HTR-8/SVneo (cell line): ENCODE measurements at regions not wholly inside any gene's neighbourhood (a gene's known extent, or its start where the extent isn't known, plus 50 kb on each side); places are given as distances from the start of the nearest gene placed in this dataset.

Source experiments
- DNase-seq: peaks from one replicate; pipeline ENCODE4 v3.0.0; 2011; ENCODE audit warnings: low spot score, mixed read lengths; ENCODE audit not compliant: insufficient read length
- FAIRE-seq: peaks from 2 replicates; lab custom pipeline; 2011; peaks lifted over from hg19 to GRCh38; lab: Jason Lieb, UNC

DNA sequence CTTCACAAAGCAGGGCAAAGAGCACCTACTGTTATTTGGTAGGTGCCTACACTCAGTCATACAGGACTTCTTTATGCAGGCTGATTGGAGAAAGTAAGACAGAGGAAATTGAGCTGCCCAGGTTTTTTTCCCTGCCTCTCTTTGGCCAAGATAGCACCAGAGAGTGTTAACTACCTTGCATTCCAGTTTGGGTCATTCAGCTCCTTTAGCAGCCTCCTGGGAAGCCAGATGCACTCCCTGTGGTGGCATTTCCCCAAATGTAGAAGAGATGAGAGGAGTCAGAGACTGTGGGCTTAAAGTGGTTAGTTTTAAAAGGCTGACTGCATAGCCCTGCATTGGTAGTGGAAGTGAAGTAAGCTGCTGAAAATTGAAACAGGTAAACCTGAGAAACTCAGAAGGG lies 358.4 kb downstream of the BCKDHB start:
- no peak for FAIRE-seq

DNA sequence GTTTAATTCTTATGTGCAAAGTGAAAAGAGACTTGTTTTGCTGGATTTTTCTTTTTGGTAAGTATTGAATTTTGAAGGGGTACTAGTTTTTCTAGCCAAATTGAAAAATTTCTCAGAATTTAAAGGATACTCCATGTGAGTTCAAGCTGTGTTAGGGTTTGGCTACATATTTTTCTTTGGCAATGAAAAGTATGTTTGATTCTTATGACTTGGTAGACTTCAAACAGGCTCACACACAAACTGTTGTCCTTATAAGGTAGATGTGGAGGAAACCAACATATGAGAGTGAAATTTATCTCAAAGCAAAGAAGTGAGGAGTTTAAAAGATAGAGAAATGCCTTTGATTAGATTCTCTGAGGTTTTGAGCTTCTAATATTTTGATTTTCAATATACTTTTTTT lies 356.7 kb downstream of the BCKDHB start:
- DNase-seq, result no peak
- FAIRE-seq, result no peak

More for the DNA sequence above, 358.4 kb downstream of the BCKDHB start:
- DNase-seq, result no peak

DNA sequence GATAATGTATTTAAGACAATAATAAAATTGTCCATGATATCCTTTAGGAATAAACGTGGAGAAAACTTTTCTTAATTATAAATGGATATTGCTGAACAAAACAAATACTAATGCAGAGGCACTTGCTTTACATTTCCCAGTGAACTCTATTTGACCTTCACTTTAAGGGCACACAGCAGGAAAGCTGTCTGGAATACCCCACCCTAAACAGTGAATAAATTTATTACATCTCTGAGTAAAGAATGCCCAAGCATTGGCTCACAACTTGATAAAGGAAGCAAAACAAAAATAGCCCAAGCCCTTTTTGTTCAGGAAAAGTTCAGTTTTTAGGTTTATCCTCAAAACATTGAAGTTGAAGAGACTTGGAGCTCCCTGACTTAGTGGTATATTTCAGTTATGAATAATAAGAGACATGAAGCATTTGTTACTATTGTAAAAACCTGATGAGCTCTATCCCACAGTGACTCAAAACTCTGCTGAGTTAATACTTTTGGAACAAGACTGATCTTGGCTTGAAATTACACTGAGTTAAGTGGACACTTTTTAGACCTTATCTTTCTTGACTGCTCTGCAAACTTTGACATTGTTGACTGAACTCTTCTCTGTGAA lies 353.9 kb downstream of the BCKDHB start:
- DNase-seq (no peak), FAIRE-seq (no peak)

DNA sequence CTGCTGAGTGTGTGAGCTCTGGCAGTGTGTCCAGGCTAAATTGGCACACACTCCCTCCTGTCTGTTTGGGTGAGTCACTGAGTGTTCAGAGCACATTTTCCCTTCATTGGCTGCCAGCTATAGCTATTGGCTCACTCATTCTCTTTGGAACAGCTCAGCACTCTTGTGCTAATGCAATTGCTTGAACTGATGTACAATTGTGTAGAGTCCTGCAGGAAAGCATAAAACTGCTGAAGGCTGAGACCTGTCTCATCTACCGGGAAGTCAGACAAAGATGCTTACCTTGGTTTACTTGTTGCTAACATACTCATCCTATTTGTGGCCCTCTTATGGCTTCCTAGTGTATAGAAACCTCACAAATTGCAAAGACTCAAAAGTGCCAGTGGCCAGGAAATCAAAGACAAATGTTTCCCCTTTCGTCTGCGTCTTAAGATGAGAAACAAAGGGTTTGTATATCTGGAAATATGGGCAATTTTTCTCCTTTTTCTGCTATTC lies 351.0 kb downstream of the BCKDHB start:
- FAIRE-seq (peak; percentile 90), DNase-seq (peak; percentile 31)

DNA sequence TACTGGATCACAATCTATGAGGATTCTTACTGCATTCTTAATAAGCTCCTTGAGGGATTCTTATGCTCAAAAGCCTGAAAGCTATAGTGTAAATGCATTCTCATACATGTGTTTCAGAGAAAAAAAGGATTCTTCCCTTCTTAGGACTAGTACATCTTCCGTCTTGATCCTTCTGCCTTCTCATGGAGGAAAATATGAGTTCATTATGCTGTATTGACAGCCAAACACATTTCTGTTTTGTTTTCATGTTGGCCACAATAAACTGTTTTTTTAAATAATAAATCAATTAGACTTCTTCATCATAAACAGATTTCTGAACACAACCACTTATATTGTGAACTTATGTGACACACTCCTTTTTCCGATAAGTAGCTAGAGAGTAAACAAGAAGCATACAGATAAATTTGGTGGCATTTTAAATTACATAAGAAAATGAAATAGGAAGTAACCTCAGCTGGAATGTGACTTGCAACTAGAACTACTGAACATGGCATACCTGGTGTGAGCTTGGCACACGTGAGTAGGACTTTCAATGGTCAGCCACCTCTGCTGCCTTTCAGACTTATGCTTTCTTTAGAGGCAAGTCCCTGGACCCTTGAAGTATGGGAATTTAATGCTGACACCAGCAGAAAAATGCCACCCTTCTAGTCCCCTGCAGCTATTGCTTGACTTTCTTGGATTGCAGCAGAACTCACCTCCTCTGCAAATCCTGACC lies 350.4 kb downstream of the BCKDHB start:
- no peak for DNase-seq
- FAIRE-seq, result no peak

DNA sequence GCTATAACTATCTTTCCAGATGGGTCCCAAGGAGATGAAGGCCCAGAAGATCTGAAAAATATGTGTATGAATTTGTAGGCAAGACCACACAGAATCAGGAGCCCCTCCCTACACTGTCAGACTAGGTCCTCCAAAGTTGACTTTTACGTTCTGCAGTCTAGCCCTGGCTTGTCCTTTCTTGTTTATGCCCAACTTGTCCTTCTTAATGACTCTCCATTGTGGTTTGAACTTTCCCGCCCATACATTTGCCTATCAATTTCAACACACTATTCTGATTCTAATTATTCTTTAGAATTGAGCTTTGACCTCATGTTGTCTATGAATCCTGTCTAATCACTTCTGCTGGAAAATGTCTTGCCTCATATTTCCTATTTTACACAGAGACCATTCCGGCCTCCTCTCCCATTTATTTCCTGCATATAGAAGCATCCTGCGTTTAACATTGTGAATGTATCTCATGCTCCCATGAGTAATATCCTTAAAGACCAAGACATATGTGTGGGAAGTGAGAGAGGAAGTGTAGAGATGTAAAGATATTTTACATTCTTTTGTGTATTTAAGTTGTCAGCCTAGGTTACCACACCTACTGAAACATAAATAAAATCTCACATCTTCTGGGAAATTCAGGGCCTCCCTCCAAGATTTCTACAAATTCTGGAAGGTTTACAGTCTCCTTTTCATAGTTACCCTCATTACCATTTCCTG lies 348.3 kb downstream of the BCKDHB start:
- no peak for DNase-seq
- FAIRE-seq, result no peak

DNA sequence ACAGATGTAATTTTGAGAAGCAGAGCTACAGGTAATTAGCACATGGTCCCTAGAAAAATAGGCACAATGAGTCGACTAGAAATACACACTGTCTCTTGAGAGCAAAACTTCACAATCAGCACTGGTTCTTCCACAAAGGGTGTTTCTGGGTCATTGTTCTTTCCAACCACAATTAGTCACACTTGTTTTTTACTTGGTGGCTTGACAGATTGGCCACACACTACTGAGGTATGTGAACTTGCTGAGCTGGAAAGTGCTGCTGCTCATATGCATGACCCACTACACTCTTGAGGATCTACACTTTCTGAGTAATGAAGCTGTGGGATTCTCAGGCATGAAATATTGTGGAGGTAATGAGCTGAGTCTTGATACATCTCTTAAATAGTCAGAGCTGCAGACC lies 347.7 kb downstream of the BCKDHB start:
- DNase-seq, result no peak
- FAIRE-seq, result no peak

DNA sequence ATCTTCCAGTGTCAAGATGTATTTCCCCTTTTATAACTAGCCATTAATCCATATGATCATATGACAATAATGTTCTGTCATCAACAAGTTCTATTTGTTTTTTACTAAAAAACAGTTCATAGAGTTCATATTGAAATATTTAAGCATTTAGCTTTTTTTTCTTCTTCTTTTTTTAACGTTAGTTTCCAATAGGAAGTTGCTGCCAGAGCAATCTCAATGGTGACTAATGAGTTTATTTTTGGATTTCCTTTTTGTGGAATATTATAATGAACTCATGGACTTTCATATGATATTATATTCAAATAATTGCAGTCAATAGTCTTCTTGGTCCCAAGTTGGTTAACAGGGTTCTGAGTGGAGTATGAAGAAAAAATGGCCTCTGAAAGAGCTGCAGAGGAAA lies 343.3 kb downstream of the BCKDHB start:
- DNase-seq (no peak), FAIRE-seq (no peak)

DNA sequence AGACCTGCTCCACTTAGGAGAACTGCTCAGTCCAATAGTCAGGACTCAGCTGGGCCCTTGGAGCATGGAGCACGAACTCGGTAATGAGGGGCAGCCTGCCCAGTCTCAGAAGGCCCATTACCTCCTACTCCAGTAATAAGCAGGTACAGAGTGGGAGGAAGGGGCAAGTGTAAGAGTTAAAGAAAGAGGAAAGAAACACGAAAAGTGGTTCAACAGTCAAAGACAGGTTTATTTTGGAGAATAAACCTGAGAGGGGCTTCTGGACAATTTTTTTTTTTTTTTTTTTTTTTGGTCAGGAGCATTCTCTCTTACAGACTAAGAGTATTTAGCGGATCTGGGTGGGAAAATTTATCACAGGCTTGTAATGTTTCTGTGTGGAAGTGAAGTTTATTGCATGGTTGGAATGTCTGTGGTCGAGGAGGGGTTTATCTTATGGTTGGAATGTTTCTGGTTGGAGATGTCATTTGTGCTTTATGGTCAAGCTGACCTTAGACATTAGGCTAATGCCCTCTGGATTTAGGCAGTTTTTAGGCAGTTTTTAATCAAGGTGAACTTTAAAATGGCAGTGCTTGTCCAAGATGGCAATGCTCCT lies 340.1 kb downstream of the BCKDHB start:
- DNase-seq (no peak), FAIRE-seq (no peak)

DNA sequence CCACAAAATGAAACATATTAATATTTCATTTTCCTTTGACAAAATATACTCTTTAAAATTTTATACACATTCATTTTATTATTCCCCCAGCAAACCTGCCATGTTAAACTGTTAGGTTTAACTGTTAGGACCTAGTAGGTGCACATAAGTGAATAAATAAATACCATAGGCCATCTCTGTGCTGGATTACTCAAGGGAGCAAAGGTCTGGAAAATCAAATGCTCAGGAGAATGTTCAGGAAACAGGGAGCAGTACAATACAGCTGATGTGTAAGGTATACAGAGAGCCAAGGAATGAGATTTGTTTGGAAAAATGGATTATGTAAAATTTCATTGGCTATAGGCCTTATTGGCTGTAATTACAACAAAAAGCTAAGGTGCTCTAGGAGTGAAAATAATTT lies 339.3 kb downstream of the BCKDHB start:
- no peak for FAIRE-seq
- no peak for DNase-seq

DNA sequence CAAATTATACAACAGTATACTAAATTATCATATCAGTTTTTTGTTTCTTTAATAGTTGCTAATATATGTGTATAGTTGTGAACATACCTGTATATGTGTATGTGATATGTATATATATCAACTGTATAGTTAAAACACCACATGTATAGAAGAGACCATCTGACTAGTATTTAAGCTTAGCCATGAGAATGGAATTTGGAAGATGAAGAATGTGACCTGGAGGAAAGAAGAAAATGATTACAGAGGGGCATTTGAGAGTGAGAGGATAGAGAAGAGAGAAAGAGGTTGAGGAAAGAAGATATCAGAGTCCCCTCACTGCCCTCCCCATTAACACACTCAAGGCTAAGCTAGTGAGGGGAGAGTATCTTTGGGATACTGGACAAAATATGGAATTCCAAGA lies 335.9 kb downstream of the BCKDHB start:
- DNase-seq (no peak), FAIRE-seq (no peak)

DNA sequence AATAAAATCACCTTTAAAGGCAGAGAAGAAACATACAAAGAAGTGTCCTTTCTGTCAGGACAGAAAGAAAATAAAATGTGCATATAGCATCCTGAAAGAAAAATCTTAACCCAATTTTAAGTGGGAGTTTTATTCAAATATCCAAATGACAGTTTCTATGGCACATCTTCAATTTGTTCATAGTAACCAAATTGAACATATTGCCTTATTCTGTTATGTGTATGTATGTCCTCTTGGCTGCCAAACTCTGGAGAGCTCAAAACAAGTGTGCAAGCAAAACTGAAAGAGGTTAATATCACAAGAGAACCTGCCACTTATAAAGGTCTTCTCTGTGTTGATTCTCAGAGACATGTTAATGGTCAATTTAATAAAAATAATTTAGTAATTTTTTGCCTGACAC lies 334.7 kb downstream of the BCKDHB start:
- DNase-seq (no peak), FAIRE-seq (no peak)

DNA sequence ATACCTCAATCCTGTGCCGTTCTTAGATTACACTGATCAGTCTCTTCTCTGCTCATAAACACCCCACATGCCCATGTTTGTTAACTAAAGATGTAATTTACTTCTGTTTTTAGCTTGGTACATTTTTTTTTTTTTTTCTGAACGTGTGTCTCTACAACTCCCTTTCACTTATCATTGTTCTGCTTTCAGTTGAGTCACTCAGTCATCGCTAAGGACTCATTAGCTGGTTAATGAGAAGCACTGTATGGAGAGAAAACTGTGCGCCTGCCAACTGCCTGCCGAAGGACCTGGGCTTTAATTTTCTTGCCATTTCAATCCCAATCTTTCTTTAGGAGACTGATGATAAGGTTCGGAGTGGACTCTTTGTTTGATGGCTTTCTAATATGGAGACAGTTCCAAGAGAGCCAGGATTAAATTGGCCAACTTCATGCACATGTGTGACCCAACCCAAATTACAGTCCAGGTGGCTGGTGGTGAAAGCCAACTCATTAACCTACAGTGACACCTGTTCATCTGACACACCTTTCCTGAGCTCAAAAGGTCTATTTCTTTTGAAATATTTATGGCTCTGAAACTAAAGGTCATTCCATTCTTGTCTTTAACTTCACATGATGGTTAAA lies 334.1 kb downstream of the BCKDHB start:
- no peak for DNase-seq
- FAIRE-seq, result no peak

DNA sequence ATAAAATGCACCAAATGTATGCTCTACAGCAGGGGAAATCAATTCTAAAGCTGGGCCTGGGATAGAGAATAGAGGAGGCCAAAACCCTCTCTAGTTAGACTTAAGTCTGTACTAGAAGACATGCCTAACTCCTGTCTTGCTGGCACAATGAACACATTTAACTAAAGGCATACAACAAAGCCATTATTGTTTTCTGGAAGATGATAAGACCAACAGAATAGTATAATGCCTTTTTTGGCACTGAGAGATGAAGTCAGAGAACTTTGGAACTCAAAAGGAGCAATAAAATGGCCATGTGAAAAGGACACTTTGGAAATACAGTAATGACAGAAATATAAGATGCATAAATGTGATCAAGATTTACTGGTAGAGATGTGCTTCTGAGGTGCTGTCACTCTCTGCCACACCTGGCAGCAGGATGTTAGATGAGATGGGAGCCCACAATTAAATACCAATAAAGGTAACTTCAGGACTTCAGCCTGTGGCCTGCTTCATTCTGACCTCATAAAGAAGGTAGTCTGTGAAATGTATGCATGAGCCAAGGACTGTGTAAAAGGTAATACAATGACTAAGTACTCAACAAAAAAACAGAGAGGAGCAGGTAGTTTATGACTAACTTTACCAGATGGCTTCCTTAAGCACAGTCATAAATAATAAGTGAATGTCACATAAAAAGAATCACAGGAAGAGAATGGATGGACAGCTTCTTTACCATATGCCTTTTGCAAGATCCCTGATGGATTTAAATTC lies 333.4 kb downstream of the BCKDHB start:
- DNase-seq (no peak), FAIRE-seq (no peak)

DNA sequence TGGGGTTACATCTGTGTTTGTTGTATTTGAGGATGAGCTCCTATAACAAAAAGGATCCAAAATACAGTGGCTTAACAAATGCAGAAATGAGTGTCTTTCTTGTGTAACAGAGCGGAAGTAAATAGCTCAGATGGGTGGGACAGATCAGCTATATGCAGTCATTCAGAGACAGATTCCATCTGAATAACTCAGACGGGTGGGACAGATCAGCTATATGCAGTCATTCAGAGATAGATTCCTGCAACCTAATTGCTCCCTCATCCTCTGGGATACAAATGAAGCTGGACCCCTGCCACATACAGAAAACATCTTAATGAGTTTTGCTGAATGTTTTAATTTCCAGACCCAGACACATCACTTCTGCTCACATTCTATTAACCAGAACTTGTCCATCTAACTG lies 332.3 kb downstream of the BCKDHB start:
- DNase-seq (peak; percentile 36), FAIRE-seq (peak; percentile 91)

DNA sequence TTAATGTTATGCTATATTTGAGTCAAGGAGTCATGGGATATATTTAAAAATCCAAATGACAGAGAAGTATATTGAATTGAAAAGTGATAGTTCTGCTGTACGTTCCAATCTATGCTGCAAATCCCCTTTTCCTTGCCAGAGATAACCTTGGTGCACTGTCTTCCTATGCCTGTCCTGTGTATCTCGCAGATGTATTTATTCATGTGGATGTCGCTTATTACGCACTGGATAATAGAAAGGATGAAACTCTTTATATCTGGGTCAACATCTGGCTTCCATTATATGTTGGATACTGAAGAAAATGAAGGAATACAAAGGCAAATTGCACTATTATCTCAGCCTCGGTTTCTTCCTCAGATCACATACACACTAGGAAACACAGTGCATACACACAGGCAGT lies 331.3 kb downstream of the BCKDHB start:
- FAIRE-seq (no peak), DNase-seq (no peak)

DNA sequence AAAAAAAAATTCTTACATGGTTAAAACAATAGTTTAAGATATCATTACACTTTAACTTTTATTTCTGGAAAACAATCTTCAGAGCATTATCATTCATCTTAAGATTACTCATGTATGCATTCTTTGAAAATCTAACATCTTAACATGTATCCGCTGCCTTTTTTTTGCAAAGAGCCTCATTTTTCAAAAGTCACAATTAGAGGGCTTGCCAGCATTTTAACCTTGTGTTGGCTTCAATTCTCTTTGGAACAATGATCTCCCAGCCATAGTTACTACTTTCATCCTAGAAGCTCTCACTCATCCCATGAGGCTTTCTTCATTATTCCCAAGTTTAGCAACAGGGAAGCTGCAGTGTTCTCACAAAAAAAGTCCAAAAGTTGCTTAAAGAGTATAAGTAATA lies 330.8 kb downstream of the BCKDHB start:
- FAIRE-seq (no peak), DNase-seq (no peak)

DNA sequence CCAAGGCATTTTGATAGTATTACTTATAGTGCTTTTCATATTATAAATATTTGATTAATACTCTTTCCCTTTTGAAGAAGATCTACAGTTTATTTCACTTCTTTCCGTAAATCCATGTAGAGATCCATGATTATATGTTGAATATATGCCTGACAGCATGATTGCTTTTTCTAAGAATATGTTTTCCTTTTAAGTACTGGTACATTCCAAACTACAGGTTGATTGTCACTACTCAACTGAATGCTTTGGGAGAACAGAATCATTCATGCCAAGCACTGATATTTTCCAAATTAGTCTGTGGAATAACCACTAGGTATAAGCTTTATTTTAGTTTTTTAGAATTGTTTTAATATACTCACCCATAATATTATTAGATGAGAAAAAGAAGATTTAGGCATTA lies 330.2 kb downstream of the BCKDHB start:
- FAIRE-seq, result no peak

DNA sequence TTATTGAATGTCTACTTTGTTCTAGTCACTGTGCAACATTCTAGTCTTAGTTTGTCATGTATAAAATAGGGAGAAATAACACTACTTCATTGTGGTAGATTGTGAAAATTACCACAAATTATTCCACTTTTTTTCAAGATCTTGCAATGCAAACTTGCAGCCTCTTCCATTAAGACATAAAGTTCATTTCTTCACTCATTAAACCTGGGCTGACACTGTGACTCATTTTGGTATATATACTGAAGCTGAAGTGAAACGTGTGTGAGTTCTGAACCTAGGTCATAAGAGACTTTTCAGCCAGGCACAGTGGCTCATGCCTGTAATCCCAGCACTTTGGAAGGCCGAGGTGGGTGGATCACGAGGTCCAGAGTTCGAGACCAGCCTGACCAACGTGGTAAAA lies 329.0 kb downstream of the BCKDHB start:
- DNase-seq (no peak), FAIRE-seq (no peak)

More for the DNA sequence above, 330.2 kb downstream of the BCKDHB start:
- DNase-seq, result no peak
